ENCODE measurements at regions not wholly inside any gene's neighbourhood (a gene's known extent, or its start where the extent isn't known, plus 50 kb on each side); places are given as distances from the start of the nearest gene placed in this dataset.

DNA sequence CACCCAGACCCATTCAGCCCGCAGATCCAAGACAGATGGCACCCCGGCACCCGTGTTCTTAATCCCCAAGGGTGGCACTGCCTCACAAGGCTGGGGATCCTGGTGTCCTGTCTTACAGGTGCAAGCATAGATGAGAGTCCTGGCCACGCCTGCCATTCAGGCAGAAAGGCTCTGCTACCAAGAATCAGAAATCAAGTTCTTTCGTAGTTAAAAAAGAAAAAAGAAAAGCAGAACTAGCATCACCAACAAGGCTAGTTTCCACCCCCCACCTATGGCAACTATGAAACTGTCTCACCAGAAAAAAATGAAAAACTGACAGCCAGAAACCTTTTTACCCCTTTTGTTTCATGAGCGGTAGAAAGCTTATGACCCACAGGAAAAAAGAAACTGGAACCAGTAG is 170.4 kb downstream of the SYK start:
- no peak for TF ChIP-seq POLR2AphosphoS5 (IDR thresholded peaks at IDR 0.05; ENCODE audit: borderline replicate concordance, low read depth, low read length)
- TF ChIP-seq FOXP2 (optimal IDR thresholded peaks at IDR 0.05; ENCODE audit: control extremely low read depth, extremely low read length, insufficient read depth): no peak
- no peak for TF ChIP-seq EZH2 (IDR thresholded peaks at IDR 0.05)
- Histone ChIP-seq H3K27ac (no peak overlapping the region), H3K36me3 (ENCODE audit: insufficient read depth, low read length) (no peaks in the 10 kb centered on the region), H3K4me3 (no peak overlapping the region), H3K9me3 (ENCODE audit: low read depth, low read length) (no peaks in the 10 kb centered on the region), H3K9ac (ENCODE audit: insufficient read length) (no peak overlapping the region)
- no peak for DNase-seq (ENCODE audit: low read depth, low spot score)

DNA sequence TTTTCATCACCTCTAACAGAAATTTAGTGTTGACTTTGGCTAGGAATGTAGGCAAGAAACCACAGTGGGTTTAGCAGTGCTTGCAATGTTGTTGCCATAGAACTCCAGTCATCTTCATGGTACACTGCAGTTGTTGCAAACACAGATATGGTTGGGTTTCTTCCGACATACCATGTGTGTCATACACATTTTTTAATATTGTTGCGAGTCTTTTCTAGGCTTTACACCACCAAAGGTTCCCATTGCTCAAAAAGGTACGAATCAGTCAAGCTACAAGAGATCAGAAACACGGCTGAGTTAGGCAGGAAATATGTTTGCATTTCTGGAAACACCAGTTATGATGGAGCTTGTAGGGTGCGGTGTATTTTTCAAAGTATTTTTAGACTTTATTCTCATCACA is 172.4 kb downstream of the SYK start:
- Histone ChIP-seq H3K9ac (ENCODE audit: insufficient read length) (no peak overlapping the region), H3K27ac (no peak overlapping the region), H3K4me3 (no peak overlapping the region), H3K36me3 (ENCODE audit: insufficient read depth, low read length) (no peaks in the 10 kb centered on the region), H3K9me3 (ENCODE audit: low read depth, low read length) (no peaks in the 10 kb centered on the region)
- DNase-seq (ENCODE audit: low read depth, low spot score): no peak
- no peak for TF ChIP-seq FOXP2 (optimal IDR thresholded peaks at IDR 0.05; ENCODE audit: control extremely low read depth, extremely low read length, insufficient read depth)
- TF ChIP-seq POLR2AphosphoS5 (IDR thresholded peaks at IDR 0.05; ENCODE audit: borderline replicate concordance, low read depth, low read length): no peak
- TF ChIP-seq EZH2 (IDR thresholded peaks at IDR 0.05): no peak

DNA sequence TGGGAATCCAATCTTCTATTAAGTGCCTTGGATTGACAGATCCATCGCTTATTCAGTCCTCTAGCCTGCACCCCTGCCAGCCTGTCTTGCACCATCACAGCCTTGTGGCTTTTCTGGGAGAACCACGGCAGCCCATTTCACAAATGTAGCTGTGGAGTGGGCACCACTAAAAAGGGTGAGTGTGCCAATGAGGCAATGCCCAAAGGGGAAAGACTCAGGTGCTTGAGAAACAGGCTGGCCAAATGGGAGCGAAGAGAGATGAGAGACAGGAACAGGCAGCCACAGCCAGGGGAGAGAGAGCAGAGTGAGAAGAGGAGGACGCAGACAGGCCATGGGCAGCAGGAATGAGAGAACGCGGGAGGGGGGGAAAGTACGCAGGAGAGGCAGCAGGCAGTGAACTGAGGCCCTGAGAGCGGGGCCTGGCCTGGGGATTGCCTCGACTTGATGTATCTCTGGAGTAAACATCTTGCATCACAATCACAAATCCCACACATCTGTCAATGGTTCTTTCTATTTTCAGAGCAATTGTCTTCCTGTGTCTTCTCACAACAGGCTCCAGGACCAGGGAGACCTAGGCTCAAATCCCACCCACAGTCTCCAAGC is 173.1 kb downstream of the SYK start:
- no peaks in the 10 kb centered on the region for H3K9me3 ChIP-seq (ENCODE audit: low read depth, low read length)
- no peak overlapping the region for H3K27ac ChIP-seq
- TF ChIP-seq POLR2AphosphoS5 (IDR thresholded peaks at IDR 0.05; ENCODE audit: borderline replicate concordance, low read depth, low read length) (no peak), EZH2 (IDR thresholded peaks at IDR 0.05) (no peak), FOXP2 (optimal IDR thresholded peaks at IDR 0.05; ENCODE audit: control extremely low read depth, extremely low read length, insufficient read depth) (no peak)
- no peaks in the 10 kb centered on the region for H3K36me3 ChIP-seq (ENCODE audit: insufficient read depth, low read length)
- no peak overlapping the region for H3K9ac ChIP-seq (ENCODE audit: insufficient read length)
- DNase-seq (ENCODE audit: low read depth, low spot score): no peak
- no peak overlapping the region for H3K4me3 ChIP-seq

DNA sequence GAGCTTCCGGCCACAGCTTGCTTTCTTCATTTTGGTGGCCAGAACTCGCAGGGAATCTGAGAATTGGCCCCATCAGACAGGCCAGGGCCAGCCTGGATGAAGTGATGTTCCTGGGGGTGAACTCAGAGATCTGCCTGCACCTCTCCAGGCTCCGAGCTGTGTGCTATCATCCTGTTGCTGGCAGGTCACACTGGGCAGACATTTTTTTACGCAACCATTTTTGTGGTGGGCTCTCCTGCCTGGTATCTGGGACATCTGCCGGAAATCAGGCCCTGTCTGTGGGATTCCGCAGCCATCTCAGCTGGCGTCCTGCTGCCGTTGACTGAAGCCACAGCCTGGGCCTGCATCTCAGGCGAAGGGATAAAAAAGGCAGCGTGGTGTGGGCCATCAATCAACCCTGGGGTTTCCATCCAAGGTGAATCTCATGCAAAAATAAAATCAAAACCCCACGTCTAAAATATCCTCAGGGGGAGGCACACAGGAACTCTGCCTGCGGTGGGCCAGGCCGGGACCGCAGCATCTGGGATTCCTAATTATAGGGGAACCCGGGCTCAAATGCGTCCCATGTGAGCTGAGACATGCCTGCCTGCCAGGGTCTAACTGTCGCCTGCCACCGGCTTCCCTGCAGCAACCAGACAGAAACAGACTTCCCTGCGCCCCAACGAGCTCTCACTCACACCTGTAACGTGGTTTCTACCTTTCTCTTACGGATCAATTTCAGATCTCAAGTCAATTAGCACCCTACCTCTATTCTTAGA is 174.3 kb downstream of the SYK start:
- no peak for DNase-seq (ENCODE audit: low read depth, low spot score)

DNA sequence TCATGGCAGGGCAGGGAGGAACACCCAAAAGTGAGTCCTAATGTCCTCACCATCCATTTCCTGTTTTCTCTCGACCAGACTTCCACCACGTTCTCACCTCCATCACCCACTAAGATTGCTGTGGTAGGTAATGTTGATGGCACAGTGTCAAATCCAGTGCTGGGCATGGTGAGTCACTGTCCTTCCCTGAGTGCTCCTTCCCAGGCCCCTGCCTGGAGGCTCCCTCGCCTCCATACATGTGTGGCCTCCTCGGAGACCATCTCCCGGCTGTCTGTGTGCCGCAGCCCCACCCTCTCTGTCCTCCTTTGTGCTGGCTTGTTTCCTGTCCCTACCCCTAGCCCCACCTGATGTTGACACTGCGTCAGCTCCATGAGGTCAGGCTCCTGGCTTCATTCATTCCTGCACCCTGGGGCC is 177.5 kb downstream of the SYK start:
- no peak overlapping the region for H3K4me3 ChIP-seq
- DNase-seq (ENCODE audit: low read depth, low spot score): no peak
- no peaks in the 10 kb centered on the region for H3K36me3 ChIP-seq (ENCODE audit: insufficient read depth, low read length)
- H3K27ac ChIP-seq: no peak overlapping the region
- no peak overlapping the region for H3K9ac ChIP-seq (ENCODE audit: insufficient read length)
- H3K9me3 ChIP-seq (ENCODE audit: low read depth, low read length): no peaks in the 10 kb centered on the region
- TF ChIP-seq EZH2 (IDR thresholded peaks at IDR 0.05) (no peak), FOXP2 (optimal IDR thresholded peaks at IDR 0.05; ENCODE audit: control extremely low read depth, extremely low read length, insufficient read depth) (no peak), POLR2AphosphoS5 (IDR thresholded peaks at IDR 0.05; ENCODE audit: borderline replicate concordance, low read depth, low read length) (no peak)

More for the DNA sequence above, 174.3 kb downstream of the SYK start:
- H3K27ac ChIP-seq: no peak overlapping the region
- H3K36me3 ChIP-seq (ENCODE audit: insufficient read depth, low read length): no peaks in the 10 kb centered on the region
- H3K9me3 ChIP-seq (ENCODE audit: low read depth, low read length): no peaks in the 10 kb centered on the region
- no peak overlapping the region for H3K4me3 ChIP-seq
- H3K9ac ChIP-seq (ENCODE audit: insufficient read length): no peak overlapping the region
- TF ChIP-seq POLR2AphosphoS5 (IDR thresholded peaks at IDR 0.05; ENCODE audit: borderline replicate concordance, low read depth, low read length) (no peak), EZH2 (IDR thresholded peaks at IDR 0.05) (no peak), FOXP2 (optimal IDR thresholded peaks at IDR 0.05; ENCODE audit: control extremely low read depth, extremely low read length, insufficient read depth) (no peak)

DNA sequence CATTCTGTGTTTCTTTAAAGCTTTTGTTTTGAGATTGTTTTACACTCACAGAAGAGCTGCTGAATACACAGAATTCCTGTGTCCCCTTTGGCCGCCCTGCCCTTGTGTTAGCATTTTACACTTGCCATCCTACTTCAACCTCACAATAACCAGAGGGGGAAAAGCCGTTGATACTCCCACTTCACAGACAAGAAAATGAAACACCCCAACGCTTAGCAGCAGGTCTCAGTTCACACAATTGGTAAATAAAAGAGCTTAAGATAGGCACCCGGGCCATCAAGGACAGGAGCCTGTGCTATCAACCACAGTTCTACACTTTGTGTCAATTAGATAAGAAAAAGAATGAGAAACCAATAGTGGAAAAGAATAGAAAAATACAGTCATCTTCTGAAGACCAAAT is 178.0 kb downstream of the SYK start:
- H3K9ac ChIP-seq (ENCODE audit: insufficient read length): no peak overlapping the region
- DNase-seq (ENCODE audit: low read depth, low spot score): no peak
- H3K27ac ChIP-seq: no peak overlapping the region
- no peaks in the 10 kb centered on the region for H3K9me3 ChIP-seq (ENCODE audit: low read depth, low read length)
- H3K4me3 ChIP-seq: no peak overlapping the region
- no peaks in the 10 kb centered on the region for H3K36me3 ChIP-seq (ENCODE audit: insufficient read depth, low read length)
- TF ChIP-seq EZH2 (IDR thresholded peaks at IDR 0.05): no peak
- TF ChIP-seq FOXP2 (optimal IDR thresholded peaks at IDR 0.05; ENCODE audit: control extremely low read depth, extremely low read length, insufficient read depth): no peak
- no peak for TF ChIP-seq POLR2AphosphoS5 (IDR thresholded peaks at IDR 0.05; ENCODE audit: borderline replicate concordance, low read depth, low read length)

DNA sequence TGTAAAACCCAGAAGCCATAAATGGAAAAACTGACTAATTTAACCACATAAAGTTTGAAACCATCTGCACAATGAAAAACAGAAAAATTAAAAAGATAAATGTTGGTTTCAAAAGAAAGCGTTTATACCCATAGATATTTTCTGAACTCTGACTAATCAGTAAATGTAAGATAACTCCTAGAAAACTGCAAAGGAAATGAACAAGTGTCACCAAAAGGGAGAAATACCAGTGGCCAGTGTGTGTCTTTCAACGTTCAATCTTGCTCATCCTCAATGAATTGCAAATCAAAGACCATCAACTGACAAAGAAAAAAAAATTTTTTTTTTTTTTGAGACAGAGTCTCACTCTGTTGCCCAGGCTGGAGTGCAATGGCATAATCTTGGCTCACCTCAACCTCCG is 180.1 kb downstream of the SYK start:
- TF ChIP-seq EZH2 (IDR thresholded peaks at IDR 0.05) (no peak), FOXP2 (optimal IDR thresholded peaks at IDR 0.05; ENCODE audit: control extremely low read depth, extremely low read length, insufficient read depth) (no peak), POLR2AphosphoS5 (IDR thresholded peaks at IDR 0.05; ENCODE audit: borderline replicate concordance, low read depth, low read length) (no peak)
- H3K9ac ChIP-seq (ENCODE audit: insufficient read length): no peak overlapping the region
- H3K4me3 ChIP-seq: no peak overlapping the region
- H3K27ac ChIP-seq: no peak overlapping the region
- H3K36me3 ChIP-seq (ENCODE audit: insufficient read depth, low read length): no peaks in the 10 kb centered on the region
- H3K9me3 ChIP-seq (ENCODE audit: low read depth, low read length): no peaks in the 10 kb centered on the region
- DNase-seq (ENCODE audit: low read depth, low spot score): no peak

DNA sequence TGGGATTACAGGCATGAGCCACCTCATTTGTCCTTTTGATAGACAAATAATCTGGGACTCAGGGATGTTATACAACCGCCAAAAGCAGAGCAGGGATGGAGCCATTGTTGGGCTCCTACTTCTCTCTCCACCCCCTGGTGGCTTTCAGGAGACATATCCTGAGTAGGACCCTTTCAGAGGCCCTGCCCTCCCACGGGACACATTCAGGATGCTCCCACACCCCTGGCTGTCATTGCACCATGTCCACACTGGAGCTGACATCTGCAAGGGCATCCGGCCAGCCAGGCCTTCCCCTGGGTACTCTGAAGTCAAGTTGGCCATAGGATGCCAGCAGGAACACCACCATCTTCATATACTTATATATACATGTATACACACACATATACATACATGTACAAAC is 181.8 kb downstream of the SYK start:
- H3K4me3 ChIP-seq: no peak overlapping the region
- DNase-seq (ENCODE audit: low read depth, low spot score): no peak
- no peak overlapping the region for H3K27ac ChIP-seq
- no peak for TF ChIP-seq POLR2AphosphoS5 (IDR thresholded peaks at IDR 0.05; ENCODE audit: borderline replicate concordance, low read depth, low read length)
- no peak for TF ChIP-seq FOXP2 (optimal IDR thresholded peaks at IDR 0.05; ENCODE audit: control extremely low read depth, extremely low read length, insufficient read depth)
- no peak for TF ChIP-seq EZH2 (IDR thresholded peaks at IDR 0.05)
- no peaks in the 10 kb centered on the region for H3K9me3 ChIP-seq (ENCODE audit: low read depth, low read length)
- no peak overlapping the region for H3K9ac ChIP-seq (ENCODE audit: insufficient read length)
- H3K36me3 ChIP-seq (ENCODE audit: insufficient read depth, low read length): no peaks in the 10 kb centered on the region
